ENCODE measurements at regions not wholly inside any gene's neighbourhood (a gene's known extent, or its start where the extent isn't known, plus 50 kb on each side); places are given as distances from the start of the nearest gene placed in this dataset.
"Not testable (repeated sequence)": the region's sequence is repeated elsewhere in the genome, so short reads cannot be mapped to it uniquely, and the experiment has no call there.

DNA sequence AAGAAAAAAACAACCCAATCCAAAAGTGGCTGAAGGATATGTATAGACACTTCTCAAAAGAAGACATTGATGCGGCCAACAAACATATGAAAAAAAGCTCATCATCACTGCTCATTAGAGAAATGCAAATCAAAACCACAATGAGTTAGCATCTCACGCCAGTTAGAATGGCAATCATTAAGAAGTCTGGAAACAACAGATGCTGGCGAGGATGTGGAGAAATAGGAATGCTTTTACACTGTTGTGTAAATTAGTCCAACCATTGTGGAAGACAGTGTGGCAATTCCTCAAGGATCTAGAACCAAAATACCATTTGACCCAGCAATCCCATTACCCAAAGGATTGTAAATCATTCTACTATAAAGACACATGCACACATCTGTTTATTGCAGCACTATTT is 107.2 kb downstream of the ARL4C start:
- TF ChIP-seq CTCF (IDR thresholded peaks at IDR 0.05; ENCODE audit: low read length); EZH2 (IDR thresholded peaks at IDR 0.05; ENCODE audit: borderline replicate concordance, low read length): not testable (repeated sequence)
